OCI-LY1 (cell line): ENCODE measurements at regions not wholly inside any gene's neighbourhood (a gene's known extent, or its start where the extent isn't known, plus 50 kb on each side); places are given as distances from the start of the nearest gene placed in this dataset.

Experiments used
- H2AFZ ChIP-seq: fragments of 200-600 bp; sonication (generic), shearing (Covaris generic); 2 replicates; pipeline ENCODE4 v1.6.0; 2014; ENCODE audit warnings: antibody characterized with exemption, mild to moderate bottlenecking, low read length
- H3F3A ChIP-seq: fragments of 200-600 bp; sonication (generic), shearing (Covaris generic); 2 replicates; pipeline ENCODE4 v1.6.0; 2014; ENCODE audit warnings: mild to moderate bottlenecking, antibody characterized with exemption, low read length, moderate library complexity; ENCODE audit not compliant: insufficient read depth
- H3K27ac ChIP-seq: fragments of 200-600 bp; sonication (generic); 2 replicates; pipeline ENCODE4 v1.5.1; 2014; ENCODE audit warnings: low read length, mixed run types, mild to moderate bottlenecking, low read depth; ENCODE audit not compliant: poor library complexity, severe bottlenecking
- H3K27me3 ChIP-seq: fragments of 200-600 bp; sonication (generic); 2 replicates; pipeline ENCODE4 v1.6.0; 2014; ENCODE audit warnings: antibody characterized with exemption, mild to moderate bottlenecking, low read length, moderate library complexity; ENCODE audit not compliant: insufficient read depth
- H3K36me3 ChIP-seq: fragments of 200-600 bp; sonication (generic); 2 replicates; pipeline ENCODE4 v1.6.1; 2014; ENCODE audit warnings: mild to moderate bottlenecking, antibody characterized with exemption, low read length, moderate library complexity, mixed read lengths; ENCODE audit not compliant: insufficient read depth
- H3K4me1 ChIP-seq: fragments of 200-600 bp; sonication (generic); 2 replicates; pipeline ENCODE4 v1.5.1; 2014; ENCODE audit warnings: mild to moderate bottlenecking, low read length, moderate library complexity; ENCODE audit not compliant: insufficient read depth, severe bottlenecking
- H3K4me2 ChIP-seq: fragments of 200-600 bp; sonication (generic), shearing (Covaris generic); 2 replicates; pipeline ENCODE4 v1.6.1; 2014; ENCODE audit warnings: low read length
- H3K4me3 ChIP-seq: fragments of 200-600 bp; sonication (generic); 2 replicates; pipeline ENCODE4 v1.5.1; 2014; ENCODE audit warnings: low read length, low read depth, mild to moderate bottlenecking, mixed read lengths; ENCODE audit not compliant: poor library complexity, severe bottlenecking
- H3K79me2 ChIP-seq: fragments of 200-600 bp; shearing (Covaris generic); 2 replicates; pipeline ENCODE4 v1.6.1; 2016; ENCODE audit warnings: mixed run types, low read length, mixed read lengths; ENCODE audit not compliant: insufficient read depth
- H3K9ac ChIP-seq: fragments of 200-600 bp; sonication (generic), shearing (Covaris generic); 2 replicates; pipeline ENCODE4 v1.6.1; 2014; ENCODE audit warnings: mild to moderate bottlenecking, low read length, mixed read lengths
- H3K9me2 ChIP-seq: fragments of 200-600 bp; sonication (generic), shearing (Covaris generic); 2 replicates; pipeline ENCODE4 v1.6.1; 2014; ENCODE audit warnings: low read depth, mild to moderate bottlenecking, low read length, mixed read lengths
- H3K9me3 ChIP-seq: fragments of 200-600 bp; shearing (Covaris generic); 2 replicates; pipeline ENCODE4 v1.6.1; 2014; ENCODE audit warnings: low read length, mixed read lengths
- H4K20me1 ChIP-seq: fragments of 200-600 bp; sonication (generic), shearing (Covaris generic); 2 replicates; pipeline ENCODE4 v1.6.0; 2016; ENCODE audit warnings: mild to moderate bottlenecking, low read length; ENCODE audit not compliant: insufficient read depth
- EZH2 ChIP-seq: fragments of 200-600 bp; sonication (generic), shearing (Covaris generic); IDR thresholded peaks from 2 replicates; pipeline ENCODE4 v1.8.0; 2017; ENCODE audit warnings: borderline replicate concordance, mixed run types, mild to moderate bottlenecking, antibody characterized with exemption, low read length, moderate library complexity, mixed read lengths
- TF ChIP-seq, protein P1 (sequence below): fragments of 200-600 bp; sonication (generic), shearing (Covaris generic); IDR thresholded peaks from 2 replicates; pipeline ENCODE4 v1.5.1; 2017; ENCODE audit warnings: mild to moderate bottlenecking, antibody characterized with exemption, low read length, moderate library complexity, mixed read lengths

DNA sequence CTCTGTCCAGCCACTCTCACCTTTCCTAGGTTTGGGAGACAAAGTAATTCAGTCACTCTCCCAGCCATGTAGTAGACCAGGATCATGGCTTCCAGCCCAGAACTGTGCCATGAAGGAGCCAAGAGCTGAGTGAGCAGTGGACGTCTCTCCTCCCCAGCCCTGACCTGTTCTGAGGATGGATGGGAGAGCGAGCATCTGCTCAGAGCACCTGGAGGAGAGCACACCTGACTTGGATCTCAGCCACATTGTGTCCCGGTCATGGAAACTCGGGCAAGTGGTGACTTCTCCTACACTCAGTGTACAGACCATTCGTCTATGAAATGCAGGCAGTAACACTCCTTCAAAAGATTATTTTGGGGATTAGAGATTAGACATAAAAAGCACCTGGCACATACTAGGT lies 299.7 kb downstream of the TNS1 start:
- no peak overlapping the region for H3K9ac ChIP-seq
- H3K27me3 ChIP-seq: no peaks in the 10 kb centered on the region
- H4K20me1 ChIP-seq: no peaks in the 10 kb centered on the region
- TF ChIP-seq, protein P1, sequence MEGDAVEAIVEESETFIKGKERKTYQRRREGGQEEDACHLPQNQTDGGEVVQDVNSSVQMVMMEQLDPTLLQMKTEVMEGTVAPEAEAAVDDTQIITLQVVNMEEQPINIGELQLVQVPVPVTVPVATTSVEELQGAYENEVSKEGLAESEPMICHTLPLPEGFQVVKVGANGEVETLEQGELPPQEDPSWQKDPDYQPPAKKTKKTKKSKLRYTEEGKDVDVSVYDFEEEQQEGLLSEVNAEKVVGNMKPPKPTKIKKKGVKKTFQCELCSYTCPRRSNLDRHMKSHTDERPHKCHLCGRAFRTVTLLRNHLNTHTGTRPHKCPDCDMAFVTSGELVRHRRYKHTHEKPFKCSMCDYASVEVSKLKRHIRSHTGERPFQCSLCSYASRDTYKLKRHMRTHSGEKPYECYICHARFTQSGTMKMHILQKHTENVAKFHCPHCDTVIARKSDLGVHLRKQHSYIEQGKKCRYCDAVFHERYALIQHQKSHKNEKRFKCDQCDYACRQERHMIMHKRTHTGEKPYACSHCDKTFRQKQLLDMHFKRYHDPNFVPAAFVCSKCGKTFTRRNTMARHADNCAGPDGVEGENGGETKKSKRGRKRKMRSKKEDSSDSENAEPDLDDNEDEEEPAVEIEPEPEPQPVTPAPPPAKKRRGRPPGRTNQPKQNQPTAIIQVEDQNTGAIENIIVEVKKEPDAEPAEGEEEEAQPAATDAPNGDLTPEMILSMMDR: no peak
- no peak overlapping the region for H3K4me2 ChIP-seq
- no peaks in the 10 kb centered on the region for H3K36me3 ChIP-seq
- no peaks in the 10 kb centered on the region for H3F3A ChIP-seq
- H3K9me2 ChIP-seq: no peaks in the 10 kb centered on the region
- H3K4me3 ChIP-seq: no peak overlapping the region
- no peaks in the 10 kb centered on the region for H3K4me1 ChIP-seq
- no peak overlapping the region for H3K27ac ChIP-seq
- no peak overlapping the region for H2AFZ ChIP-seq
- no peaks in the 10 kb centered on the region for H3K9me3 ChIP-seq
- H3K79me2 ChIP-seq: no peaks in the 10 kb centered on the region

DNA sequence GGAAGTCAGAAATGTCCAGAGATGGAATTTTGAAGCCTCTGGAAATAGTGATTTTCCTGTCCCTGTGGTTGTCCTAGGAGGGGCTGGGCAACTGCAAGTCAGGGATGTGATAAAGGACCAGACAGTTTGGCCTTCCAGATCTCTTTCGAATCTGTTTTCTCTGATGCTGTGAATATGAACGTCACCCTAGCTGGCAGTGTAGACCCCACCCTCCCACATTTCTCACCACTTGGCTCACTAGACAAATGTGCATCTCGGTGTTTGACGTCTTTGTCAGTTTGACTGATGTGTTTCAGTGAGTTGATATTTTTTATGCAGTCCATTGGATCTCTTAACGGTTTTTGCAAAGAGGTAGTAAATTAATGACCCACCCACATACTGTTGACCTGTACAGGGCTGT lies 301.2 kb downstream of the TNS1 start:
- no peak for TF ChIP-seq EZH2
- TF ChIP-seq, protein P1: no peak
- no peak overlapping the region for H3K4me2 ChIP-seq
- H3K4me1 ChIP-seq: no peaks in the 10 kb centered on the region

DNA sequence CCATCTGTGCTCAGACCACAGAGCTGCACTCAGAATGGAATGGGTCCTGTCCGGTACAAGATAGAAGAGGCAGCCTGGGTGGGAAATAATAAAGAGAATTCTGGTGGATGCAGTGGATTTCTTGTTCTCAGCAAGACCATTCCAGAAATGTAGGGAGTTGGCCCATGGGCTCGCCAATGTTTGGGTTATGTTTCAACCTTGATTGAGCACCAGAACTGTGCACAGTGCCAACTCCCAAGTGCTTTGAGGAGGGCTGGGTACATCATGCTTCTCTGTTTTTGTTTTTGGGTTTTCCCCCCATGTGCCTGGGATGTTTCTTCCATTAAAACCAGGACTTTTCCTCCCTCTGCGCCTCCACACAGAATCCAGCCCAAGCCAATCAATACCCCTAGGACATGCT lies 304.1 kb downstream of the TNS1 start:
- H3K9ac ChIP-seq: no peak overlapping the region
- H3F3A ChIP-seq: no peaks in the 10 kb centered on the region
- no peak for TF ChIP-seq EZH2
- TF ChIP-seq, protein P1: no peak
- H3K9me2 ChIP-seq: no peaks in the 10 kb centered on the region
- no peak overlapping the region for H3K4me2 ChIP-seq
- no peak overlapping the region for H3K4me3 ChIP-seq
- no peaks in the 10 kb centered on the region for H3K79me2 ChIP-seq
- H4K20me1 ChIP-seq: no peaks in the 10 kb centered on the region
- H3K9me3 ChIP-seq: no peaks in the 10 kb centered on the region
- no peaks in the 10 kb centered on the region for H3K27me3 ChIP-seq
- H3K27ac ChIP-seq: no peak overlapping the region
- no peaks in the 10 kb centered on the region for H3K36me3 ChIP-seq
- no peak overlapping the region for H2AFZ ChIP-seq
- H3K4me1 ChIP-seq: no peaks in the 10 kb centered on the region

More for the DNA sequence above, 301.2 kb downstream of the TNS1 start:
- Histone ChIP-seq H3K36me3 (no peaks in the 10 kb centered on the region), H4K20me1 (no peaks in the 10 kb centered on the region), H3K27ac (no peak overlapping the region), H2AFZ (no peak overlapping the region), H3K9ac (no peak overlapping the region), H3K9me2 (no peaks in the 10 kb centered on the region), H3F3A (no peaks in the 10 kb centered on the region), H3K79me2 (no peaks in the 10 kb centered on the region), H3K27me3 (no peaks in the 10 kb centered on the region), H3K4me3 (no peak overlapping the region), H3K9me3 (no peaks in the 10 kb centered on the region)
